Fibroblast of the aortic adventitia (primary cell): ENCODE measurements at regions not wholly inside any gene's neighbourhood (a gene's known extent, or its start where the extent isn't known, plus 50 kb on each side); places are given as distances from the start of the nearest gene placed in this dataset.

Experiments
- DNase-seq: peaks from one replicate; pipeline ENCODE4 v3.0.0-alpha.2; 2010; ENCODE audit warnings: low read depth
- H3K4me3 ChIP-seq: 2 replicates; pipeline ENCODE4 v1.5.1; 2011; ENCODE audit warnings: low read depth, mild to moderate bottlenecking, control low read depth, low read length, moderate library complexity
- TF ChIP-seq, protein P1 (sequence below): IDR thresholded peaks from 2 replicates; pipeline ENCODE4 v1.5.1; 2011; ENCODE audit warnings: mild to moderate bottlenecking, low read length, control low read depth, inconsistent platforms; ENCODE audit not compliant: insufficient read depth

DNA sequence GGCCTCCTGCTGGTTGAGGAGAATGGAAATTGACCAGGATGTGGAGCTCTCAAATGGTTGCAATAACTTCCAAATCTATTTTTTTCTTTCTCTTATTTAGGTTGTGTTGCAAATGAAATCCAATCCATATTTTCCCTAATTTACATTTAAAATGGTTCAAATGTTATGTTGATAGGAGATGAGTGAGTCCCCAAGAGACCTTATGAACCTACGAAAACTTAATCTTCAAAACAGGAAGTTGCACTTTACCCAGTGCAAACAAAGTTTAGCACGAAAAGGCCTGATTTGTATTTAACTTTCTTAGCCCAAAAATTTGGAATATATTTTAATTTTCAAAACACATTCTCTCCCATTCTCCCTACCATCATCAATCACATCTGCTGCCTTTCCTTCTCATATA, 59.3 kb upstream of the NDP start:
- TF ChIP-seq, protein P1, sequence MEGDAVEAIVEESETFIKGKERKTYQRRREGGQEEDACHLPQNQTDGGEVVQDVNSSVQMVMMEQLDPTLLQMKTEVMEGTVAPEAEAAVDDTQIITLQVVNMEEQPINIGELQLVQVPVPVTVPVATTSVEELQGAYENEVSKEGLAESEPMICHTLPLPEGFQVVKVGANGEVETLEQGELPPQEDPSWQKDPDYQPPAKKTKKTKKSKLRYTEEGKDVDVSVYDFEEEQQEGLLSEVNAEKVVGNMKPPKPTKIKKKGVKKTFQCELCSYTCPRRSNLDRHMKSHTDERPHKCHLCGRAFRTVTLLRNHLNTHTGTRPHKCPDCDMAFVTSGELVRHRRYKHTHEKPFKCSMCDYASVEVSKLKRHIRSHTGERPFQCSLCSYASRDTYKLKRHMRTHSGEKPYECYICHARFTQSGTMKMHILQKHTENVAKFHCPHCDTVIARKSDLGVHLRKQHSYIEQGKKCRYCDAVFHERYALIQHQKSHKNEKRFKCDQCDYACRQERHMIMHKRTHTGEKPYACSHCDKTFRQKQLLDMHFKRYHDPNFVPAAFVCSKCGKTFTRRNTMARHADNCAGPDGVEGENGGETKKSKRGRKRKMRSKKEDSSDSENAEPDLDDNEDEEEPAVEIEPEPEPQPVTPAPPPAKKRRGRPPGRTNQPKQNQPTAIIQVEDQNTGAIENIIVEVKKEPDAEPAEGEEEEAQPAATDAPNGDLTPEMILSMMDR: no peak
- DNase-seq: no peak
- H3K4me3 ChIP-seq: no peak overlapping the region

DNA sequence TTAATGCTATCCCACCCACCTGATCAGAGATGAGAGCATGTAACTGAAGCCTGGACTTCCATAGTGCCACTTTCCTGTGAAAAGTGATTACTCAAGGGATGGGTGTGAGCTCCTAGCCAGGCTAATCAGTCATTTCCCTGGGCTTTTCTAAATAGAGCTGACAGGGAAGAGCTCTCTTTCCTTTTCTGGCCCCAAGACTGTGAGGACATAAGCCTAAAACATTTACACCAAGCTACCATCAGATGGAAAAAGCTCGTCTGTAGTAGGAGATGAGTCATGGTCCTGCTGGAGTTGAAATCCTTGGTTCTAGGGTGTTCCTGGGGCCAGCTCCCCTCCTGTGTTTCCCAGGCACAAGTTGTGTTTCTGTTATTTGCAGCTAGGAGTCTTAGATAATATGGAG, 52.4 kb upstream of the NDP start:
- DNase-seq: peak; percentile 44
- TF ChIP-seq, protein P1: no peak
- H3K4me3 ChIP-seq: no peak overlapping the region
